UCSD-AML1 (cell line): ENCODE measurements at regions not wholly inside any gene's neighbourhood (a gene's known extent, or its start where the extent isn't known, plus 50 kb on each side); places are given as distances from the start of the nearest gene placed in this dataset.
"Not testable (repeated sequence)": the region's sequence is repeated elsewhere in the genome, so short reads cannot be mapped to it uniquely, and the experiment has no call there.

Experiments
- DNase-seq: peaks from one replicate; lab custom pipeline; 2025; ENCODE audit not compliant: unreplicated experiment; lab: John Stamatoyannopoulos, UW

GRCh38 chr4:123133397-123134050 lies 211.1 kb upstream of the NUDT6 start:
- DNase-seq, result no peak

GRCh38 chr4:123144616-123145015 lies 222.2 kb upstream of the NUDT6 start:
- no peak for DNase-seq

DNA sequence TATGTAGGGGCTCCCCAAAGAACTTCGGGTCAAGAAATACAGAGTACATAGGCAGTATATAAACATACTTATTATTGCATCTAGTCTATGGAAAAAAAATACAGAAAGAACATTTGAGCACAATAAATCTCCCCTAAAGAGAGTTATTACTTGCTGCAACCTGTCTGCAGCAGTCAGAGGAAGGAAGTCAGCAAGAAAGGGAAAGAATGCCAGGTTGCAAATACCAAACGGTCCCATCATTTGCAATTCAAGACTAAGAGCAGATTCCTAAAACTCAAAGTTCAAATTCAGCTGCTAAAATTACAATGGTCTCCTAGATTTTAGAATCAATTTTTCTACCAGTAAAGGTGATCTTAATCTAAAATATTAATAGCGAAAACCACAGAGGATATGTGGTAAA lies 236.2 kb upstream of the NUDT6 start:
- DNase-seq, result no peak

- DNase-seq, result no peak
Measured at GRCh38 chr4:123159479-123159878, 237.1 kb upstream of the NUDT6 start.

DNA sequence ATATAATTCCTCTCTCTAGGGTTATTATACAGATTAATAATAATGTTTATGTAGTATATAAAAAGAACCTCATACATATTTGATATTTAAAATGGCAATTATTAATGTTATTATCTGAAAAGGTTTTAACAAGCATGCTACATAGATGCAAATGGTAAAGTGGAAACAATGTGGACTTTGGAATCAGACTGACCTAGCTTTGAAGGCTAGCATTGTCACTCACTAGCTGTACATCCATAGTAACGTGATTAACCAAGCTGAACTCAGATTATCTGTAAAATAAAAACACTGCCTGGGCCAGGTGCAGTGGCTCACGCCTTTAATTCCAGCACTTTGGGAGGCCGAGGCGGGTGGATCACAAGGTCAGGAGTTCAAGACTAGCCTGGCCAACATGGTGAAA lies 233.7 kb upstream of the SPRY1 start:
- DNase-seq, result no peak

- DNase-seq, result peak; percentile 5
Measured at GRCh38 chr4:123163501-123163900, 233.1 kb upstream of the SPRY1 start.

DNA sequence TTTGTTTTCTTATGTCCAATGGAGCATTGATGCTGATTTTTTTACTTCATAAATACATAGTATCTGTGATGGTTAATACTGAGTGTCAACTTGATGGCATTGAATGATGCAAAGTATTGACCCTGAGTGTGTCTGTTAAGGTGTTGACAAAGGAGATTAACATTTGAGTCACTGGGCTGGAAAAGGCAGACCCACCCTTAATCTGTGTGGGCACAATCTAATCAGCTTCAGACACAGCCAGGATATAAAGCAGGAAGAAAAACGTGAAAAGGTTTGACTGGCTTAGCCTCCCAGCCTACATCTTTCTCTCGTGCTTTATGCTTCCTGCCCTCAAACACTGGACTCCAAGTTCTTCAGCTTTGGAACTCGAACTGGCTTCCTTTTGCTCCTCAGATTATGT lies 230.6 kb upstream of the SPRY1 start:
- no peak for DNase-seq

DNA sequence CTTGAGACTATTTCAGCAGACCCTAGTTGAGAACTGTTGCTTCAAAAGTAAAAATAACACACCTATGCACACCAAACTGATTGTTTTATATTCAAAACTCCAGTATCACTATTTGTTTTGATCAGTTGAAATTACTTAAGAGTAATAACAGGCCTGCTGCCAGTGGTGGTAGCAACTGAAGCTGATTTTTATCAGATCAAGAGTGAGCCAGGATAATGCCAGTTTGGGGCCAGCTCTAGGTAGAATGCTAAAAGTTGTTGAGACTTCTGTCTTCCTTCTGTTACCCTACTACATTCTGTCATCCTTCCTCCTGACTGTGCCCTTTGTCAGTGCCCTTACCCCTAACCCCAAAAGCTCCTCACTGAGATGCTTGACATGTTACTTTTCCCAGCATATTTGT lies 228.7 kb upstream of the SPRY1 start:
- no peak for DNase-seq

GRCh38 chr4:123168812-123169211 lies 227.8 kb upstream of the SPRY1 start:
- DNase-seq, result no peak

- DNase-seq, result no peak
Measured at GRCh38 chr4:123170843-123171242, 225.8 kb upstream of the SPRY1 start.

DNA sequence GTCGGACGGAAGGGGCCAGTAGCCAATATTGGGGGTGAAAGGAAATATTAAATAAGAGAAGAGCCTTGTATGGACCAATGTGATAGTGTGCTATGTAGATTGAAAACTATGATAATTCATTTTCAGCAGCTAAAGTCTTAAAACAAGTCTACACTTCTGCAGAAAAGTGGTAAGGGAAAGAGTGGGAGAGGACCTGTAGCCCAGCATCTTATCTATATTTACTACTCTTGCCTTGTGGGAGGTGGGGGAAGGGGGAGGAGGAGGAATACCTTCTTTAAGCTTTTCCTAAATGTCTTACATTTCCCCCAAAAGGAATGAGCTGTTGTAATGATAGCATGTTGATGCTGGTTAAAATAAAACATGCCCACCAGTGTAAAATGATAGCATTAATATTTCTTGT lies 220.0 kb upstream of the SPRY1 start:
- DNase-seq, result no peak

GRCh38 chr4:123182289-123182688 lies 214.3 kb upstream of the SPRY1 start:
- DNase-seq, result no peak

GRCh38 chr4:123183308-123183707 lies 213.3 kb upstream of the SPRY1 start:
- DNase-seq, result no peak

DNA sequence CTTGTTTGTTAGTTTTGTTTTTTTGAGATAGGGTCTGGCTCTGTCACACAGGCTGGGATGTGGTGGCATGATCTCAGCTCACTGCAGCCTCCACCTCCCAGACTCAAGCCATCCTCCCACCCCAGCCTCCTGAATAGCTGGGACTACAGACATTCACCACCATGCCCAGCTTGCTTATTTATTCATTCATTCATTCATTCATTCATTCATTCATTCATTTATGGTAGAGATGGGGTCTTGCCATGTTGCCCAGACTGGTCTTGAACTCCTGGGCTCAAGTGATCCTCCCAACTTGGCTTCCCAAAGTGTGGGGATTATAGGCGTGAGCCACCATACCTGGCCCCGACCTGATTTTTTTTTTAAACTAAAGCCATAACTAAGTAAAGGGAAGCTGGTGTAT lies 212.8 kb upstream of the SPRY1 start:
- not testable (repeated sequence) for DNase-seq

DNA sequence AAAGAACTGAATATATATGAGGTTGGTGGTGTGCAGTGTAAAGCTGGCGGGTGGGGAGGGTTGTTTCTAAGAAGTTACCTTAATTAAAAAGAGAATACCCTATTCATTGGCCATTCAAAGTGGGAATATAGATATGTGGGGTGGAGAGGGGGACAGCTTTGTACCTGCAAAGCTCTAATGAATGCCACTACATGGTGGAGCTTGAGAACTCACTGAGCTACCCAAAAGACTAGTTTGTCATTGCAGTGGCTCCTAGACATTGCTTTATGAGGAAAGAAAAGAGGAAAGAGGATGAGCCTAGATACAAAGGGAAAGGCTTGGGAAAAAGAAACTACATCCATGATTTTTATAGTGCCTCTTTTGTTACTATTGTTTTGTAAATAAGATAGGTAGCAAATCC lies 209.9 kb upstream of the SPRY1 start:
- no peak for DNase-seq

DNA sequence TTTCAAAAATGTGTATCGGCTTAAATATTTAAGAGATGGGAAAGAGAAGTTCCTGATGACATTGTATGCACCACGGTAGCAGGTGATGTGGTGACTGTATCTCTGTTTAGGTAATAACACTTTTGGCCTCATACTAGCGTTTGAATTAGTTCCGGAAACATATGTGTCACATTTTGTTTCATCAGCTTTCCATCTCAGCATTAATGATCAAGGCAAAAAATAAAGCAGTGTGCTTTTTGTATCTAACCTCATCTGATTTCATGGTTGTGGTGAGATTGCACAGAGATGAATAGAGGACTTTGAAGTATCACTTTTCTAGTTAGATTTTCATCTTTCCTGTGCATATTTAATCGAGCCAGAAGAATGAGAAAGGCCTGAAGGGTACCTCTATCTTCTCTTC lies 206.4 kb upstream of the SPRY1 start:
- no peak for DNase-seq

GRCh38 chr4:123191728-123192127 lies 204.9 kb upstream of the SPRY1 start:
- DNase-seq, result no peak

GRCh38 chr4:123193802-123194367 lies 202.7 kb upstream of the SPRY1 start:
- no peak for DNase-seq

GRCh38 chr4:123198706-123199105 lies 197.9 kb upstream of the SPRY1 start:
- no peak for DNase-seq

DNA sequence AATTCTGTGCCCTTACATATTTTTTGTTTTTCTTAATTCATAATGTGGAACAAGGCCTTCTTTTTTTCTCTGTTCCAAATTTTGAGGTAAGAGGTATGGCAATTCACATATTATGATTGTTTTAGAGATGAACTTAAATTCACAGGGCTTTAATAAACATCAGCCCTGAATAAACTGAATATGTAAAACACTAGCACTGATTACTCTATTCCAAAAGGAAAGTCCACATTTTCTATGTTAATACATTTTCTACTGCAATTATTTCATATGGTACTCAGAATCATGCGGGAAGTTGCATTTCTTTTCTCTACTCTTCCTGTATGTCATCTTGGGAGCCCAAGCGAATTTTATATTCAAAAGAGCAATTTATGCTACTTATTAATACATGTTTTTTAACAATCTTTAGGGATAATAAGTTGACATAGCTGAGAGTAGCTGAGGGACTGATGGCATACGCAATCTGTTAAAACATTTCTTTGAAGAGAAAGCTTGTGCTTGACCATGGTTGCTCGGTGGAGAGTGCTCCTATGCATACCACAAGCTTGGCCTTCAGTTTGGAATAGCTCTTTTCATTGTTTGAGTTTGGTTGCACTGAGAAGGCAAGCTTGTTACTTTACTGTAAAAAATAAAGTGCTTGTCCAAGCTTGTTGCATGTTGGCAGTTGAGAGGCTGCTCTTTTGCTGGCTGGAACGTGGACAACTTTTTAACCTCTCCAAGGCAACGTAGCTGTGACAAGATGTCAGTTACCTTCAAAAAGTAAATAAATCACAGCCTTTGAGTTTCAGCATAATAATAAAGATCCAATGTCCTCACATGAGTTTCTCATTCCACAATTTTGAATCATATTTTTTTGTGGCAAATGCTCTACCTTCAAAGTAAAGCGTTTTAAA lies 196.3 kb upstream of the SPRY1 start:
- DNase-seq, result no peak

DNA sequence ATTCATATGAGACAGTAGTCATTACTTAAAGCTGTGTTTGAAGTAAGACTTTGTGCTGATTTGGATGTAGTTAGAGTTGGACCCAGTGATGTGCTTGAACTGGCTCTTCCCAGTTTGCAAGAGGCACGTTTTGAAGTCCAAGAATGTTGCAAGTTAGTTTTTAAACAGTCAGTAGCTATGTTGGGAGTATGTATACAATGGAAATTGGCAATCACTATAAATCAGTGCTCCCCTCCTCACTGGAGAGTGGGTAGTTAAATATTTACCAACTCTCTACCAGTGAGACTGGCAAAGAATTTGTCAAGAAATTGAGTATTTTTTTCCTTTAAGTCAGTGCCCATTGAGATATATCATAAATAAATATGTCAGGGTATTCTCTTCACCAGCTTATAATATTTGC lies 191.9 kb upstream of the SPRY1 start:
- DNase-seq, result no peak

DNA sequence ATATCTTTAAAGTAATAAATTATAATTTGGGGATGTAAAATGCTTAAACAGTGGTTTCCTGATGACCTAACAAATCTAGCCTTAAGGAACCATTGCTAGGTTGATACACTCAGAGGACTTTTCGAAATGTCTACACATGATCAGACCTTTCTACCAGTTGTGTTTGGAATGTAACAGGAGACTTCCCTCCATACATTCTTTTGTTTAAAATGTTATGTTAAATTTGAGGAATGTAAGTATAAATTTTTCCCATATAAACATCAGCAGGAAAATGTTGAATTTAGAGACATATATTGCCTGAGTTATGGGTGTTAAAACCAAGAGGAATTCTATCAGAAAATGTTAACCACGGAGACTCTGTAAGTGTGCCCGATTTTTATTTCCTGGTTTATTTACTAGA lies 190.6 kb upstream of the SPRY1 start:
- no peak for DNase-seq
